ENCODE measurements at regions not wholly inside any gene's neighbourhood (a gene's known extent, or its start where the extent isn't known, plus 50 kb on each side); places are given as distances from the start of the nearest gene placed in this dataset.

GRCh38 chr15:97012986-97013385, 682.5 kb downstream of the NR2F2 start:
- TF ChIP-seq ESRRG (CRISPR knock-in tag; IDR thresholded peaks at IDR 0.05) (no peak), TCF4 (CRISPR knock-in tag; IDR thresholded peaks at IDR 0.05; ENCODE audit: borderline replicate concordance) (no peak), SNAI2 (CRISPR knock-in tag; IDR thresholded peaks at IDR 0.05) (no peak), ZC3H10 (CRISPR knock-in tag; IDR thresholded peaks at IDR 0.05) (no peak), RARB (CRISPR knock-in tag; IDR thresholded peaks at IDR 0.05) (no peak), BACH2 (CRISPR knock-in tag; IDR thresholded peaks at IDR 0.05; ENCODE audit: borderline replicate concordance) (no peak)
- TF ChIP-seq, protein P1, sequence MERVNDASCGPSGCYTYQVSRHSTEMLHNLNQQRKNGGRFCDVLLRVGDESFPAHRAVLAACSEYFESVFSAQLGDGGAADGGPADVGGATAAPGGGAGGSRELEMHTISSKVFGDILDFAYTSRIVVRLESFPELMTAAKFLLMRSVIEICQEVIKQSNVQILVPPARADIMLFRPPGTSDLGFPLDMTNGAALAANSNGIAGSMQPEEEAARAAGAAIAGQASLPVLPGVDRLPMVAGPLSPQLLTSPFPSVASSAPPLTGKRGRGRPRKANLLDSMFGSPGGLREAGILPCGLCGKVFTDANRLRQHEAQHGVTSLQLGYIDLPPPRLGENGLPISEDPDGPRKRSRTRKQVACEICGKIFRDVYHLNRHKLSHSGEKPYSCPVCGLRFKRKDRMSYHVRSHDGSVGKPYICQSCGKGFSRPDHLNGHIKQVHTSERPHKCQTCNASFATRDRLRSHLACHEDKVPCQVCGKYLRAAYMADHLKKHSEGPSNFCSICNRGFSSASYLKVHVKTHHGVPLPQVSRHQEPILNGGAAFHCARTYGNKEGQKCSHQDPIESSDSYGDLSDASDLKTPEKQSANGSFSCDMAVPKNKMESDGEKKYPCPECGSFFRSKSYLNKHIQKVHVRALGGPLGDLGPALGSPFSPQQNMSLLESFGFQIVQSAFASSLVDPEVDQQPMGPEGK (CRISPR knock-in tag; IDR thresholded peaks at IDR 0.05; ENCODE audit: borderline replicate concordance): no peak
- ATAC-seq: no peak

DNA sequence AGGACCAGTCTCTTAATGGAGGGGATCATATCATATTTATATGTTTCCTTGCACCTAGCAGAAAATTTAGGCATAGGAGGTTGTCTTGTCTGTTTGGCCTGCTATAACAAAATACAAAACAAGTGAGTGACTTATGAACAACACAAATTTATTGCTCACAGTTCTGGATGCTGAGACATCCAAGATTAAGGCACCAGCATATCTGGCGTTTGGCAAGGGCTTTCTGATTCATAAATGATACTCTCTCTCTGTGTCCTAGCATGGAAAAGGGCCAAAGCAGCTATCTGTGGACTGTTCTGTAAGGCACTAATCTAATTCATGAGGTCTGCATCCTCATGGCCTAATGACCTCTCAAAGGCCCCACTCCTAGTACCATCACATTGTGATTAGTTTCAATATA, 683.0 kb downstream of the NR2F2 start:
- no peak for ATAC-seq
- TF ChIP-seq PPARA (CRISPR knock-in tag; IDR thresholded peaks at IDR 0.05; ENCODE audit: borderline replicate concordance) (no peak), RARB (CRISPR knock-in tag; IDR thresholded peaks at IDR 0.05) (no peak), ISL1 (CRISPR knock-in tag; IDR thresholded peaks at IDR 0.05) (no peak), GLIS3 (CRISPR knock-in tag; IDR thresholded peaks at IDR 0.05) (no peak), TCF4 (CRISPR knock-in tag; IDR thresholded peaks at IDR 0.05; ENCODE audit: borderline replicate concordance) (no peak), ESRRG (CRISPR knock-in tag; IDR thresholded peaks at IDR 0.05) (no peak), ZC3H10 (CRISPR knock-in tag; IDR thresholded peaks at IDR 0.05) (no peak)
- TF ChIP-seq, protein P2, sequence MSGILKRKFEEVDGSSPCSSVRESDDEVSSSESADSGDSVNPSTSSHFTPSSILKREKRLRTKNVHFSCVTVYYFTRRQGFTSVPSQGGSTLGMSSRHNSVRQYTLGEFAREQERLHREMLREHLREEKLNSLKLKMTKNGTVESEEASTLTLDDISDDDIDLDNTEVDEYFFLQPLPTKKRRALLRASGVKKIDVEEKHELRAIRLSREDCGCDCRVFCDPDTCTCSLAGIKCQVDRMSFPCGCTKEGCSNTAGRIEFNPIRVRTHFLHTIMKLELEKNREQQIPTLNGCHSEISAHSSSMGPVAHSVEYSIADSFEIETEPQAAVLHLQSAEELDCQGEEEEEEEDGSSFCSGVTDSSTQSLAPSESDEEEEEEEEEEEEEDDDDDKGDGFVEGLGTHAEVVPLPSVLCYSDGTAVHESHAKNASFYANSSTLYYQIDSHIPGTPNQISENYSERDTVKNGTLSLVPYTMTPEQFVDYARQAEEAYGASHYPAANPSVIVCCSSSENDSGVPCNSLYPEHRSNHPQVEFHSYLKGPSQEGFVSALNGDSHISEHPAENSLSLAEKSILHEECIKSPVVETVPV (CRISPR knock-in tag; IDR thresholded peaks at IDR 0.05): no peak

- no peak for ATAC-seq
- TF ChIP-seq GLIS3 (CRISPR knock-in tag; IDR thresholded peaks at IDR 0.05) (no peak), ZNF8 (CRISPR knock-in tag; IDR thresholded peaks at IDR 0.05) (no peak), BACH2 (CRISPR knock-in tag; IDR thresholded peaks at IDR 0.05; ENCODE audit: borderline replicate concordance) (no peak), ZC3H10 (CRISPR knock-in tag; IDR thresholded peaks at IDR 0.05) (no peak), TCF4 (CRISPR knock-in tag; IDR thresholded peaks at IDR 0.05; ENCODE audit: borderline replicate concordance) (no peak), TOX (CRISPR knock-in tag; IDR thresholded peaks at IDR 0.05; ENCODE audit: borderline replicate concordance) (no peak), ZFP30 (CRISPR knock-in tag; IDR thresholded peaks at IDR 0.05) (no peak), CSDC2 (CRISPR knock-in tag; IDR thresholded peaks at IDR 0.05) (no peak), RARB (CRISPR knock-in tag; IDR thresholded peaks at IDR 0.05) (no peak), OSR1 (CRISPR knock-in tag; IDR thresholded peaks at IDR 0.05) (no peak), ISL1 (CRISPR knock-in tag; IDR thresholded peaks at IDR 0.05) (no peak), ARNTL (CRISPR knock-in tag; IDR thresholded peaks at IDR 0.05; ENCODE audit: borderline replicate concordance, low read depth) (no peak), CREB5 (CRISPR knock-in tag; IDR thresholded peaks at IDR 0.05; ENCODE audit: low read depth) (no peak)
- TF ChIP-seq, protein P3, sequence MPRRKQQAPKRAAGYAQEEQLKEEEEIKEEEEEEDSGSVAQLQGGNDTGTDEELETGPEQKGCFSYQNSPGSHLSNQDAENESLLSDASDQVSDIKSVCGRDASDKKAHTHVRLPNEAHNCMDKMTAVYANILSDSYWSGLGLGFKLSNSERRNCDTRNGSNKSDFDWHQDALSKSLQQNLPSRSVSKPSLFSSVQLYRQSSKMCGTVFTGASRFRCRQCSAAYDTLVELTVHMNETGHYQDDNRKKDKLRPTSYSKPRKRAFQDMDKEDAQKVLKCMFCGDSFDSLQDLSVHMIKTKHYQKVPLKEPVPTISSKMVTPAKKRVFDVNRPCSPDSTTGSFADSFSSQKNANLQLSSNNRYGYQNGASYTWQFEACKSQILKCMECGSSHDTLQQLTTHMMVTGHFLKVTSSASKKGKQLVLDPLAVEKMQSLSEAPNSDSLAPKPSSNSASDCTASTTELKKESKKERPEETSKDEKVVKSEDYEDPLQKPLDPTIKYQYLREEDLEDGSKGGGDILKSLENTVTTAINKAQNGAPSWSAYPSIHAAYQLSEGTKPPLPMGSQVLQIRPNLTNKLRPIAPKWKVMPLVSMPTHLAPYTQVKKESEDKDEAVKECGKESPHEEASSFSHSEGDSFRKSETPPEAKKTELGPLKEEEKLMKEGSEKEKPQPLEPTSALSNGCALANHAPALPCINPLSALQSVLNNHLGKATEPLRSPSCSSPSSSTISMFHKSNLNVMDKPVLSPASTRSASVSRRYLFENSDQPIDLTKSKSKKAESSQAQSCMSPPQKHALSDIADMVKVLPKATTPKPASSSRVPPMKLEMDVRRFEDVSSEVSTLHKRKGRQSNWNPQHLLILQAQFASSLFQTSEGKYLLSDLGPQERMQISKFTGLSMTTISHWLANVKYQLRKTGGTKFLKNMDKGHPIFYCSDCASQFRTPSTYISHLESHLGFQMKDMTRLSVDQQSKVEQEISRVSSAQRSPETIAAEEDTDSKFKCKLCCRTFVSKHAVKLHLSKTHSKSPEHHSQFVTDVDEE (CRISPR knock-in tag; IDR thresholded peaks at IDR 0.05): no peak
- TF ChIP-seq, protein P1 (CRISPR knock-in tag; IDR thresholded peaks at IDR 0.05; ENCODE audit: borderline replicate concordance): no peak
Observed at GRCh38 chr15:97014001-97014400, 683.5 kb downstream of the NR2F2 start.

All from SK-N-SH treated with all-trans-retinoic acid at 6 μM for 48 hours (cell line).